IPS DF 6.9 (cell line): ENCODE measurements at regions not wholly inside any gene's neighbourhood (a gene's known extent, or its start where the extent isn't known, plus 50 kb on each side); places are given as distances from the start of the nearest gene placed in this dataset.

Experiments
- DNase-seq: peaks from one replicate; pipeline ENCODE4 v3.0.0-alpha.2; 2013; ENCODE audit warnings: low read depth, low spot score
- H3K27ac ChIP-seq: one replicate; pipeline ENCODE4 v1.5.1; 2013; ENCODE audit warnings: low read length, control low read depth
- H3K27me3 ChIP-seq: 2 replicates; pipeline ENCODE4 v1.6.1; 2013; ENCODE audit warnings: mild to moderate bottlenecking, low read length; ENCODE audit not compliant: control insufficient read depth, insufficient read depth
- H3K36me3 ChIP-seq: 2 replicates; pipeline ENCODE4 v1.6.1; 2013; ENCODE audit warnings: low read length; ENCODE audit not compliant: control insufficient read depth, insufficient read depth
- H3K4me1 ChIP-seq: 2 replicates; pipeline ENCODE4 v1.6.1; 2013; ENCODE audit warnings: low read length; ENCODE audit not compliant: control insufficient read depth, insufficient read depth
- H3K4me3 ChIP-seq: 2 replicates; pipeline ENCODE4 v1.5.1; 2013; ENCODE audit warnings: mild to moderate bottlenecking, low read length
- H3K9me3 ChIP-seq: 2 replicates; pipeline ENCODE4 v1.6.1; 2013; ENCODE audit warnings: low read length, inconsistent platforms; ENCODE audit not compliant: control insufficient read depth, insufficient read depth
- WGBS: extraction: QIAGEN DNeasy Blood & Tissue Kit; methylation state at CpG from one replicate; pipeline ENCODE4 v1.1.7; 2013; ENCODE audit warnings: mixed read lengths, missing lambda C conversion rate; ENCODE audit not compliant: insufficient read length, insufficient coverage; 5-methylcytosine and 5-hydroxymethylcytosine counted together

DNA sequence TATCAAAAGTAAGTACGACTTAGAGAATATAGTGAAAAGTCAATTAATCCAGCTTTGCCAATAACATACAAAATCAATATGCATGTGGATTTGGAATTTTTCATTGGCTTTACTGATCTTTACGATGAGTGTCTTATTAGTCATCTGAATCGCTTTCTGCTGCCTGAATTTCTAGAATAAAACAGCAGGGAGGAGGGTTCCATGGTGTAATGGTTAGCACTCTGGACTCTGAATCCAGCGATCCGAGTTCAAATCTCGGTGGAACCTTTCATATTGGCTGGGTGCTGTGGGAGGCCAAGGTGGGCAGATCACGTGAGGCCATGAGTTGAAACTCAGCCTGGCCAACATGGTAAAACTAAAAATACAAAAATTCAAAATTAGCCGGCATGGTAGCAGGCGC, 448.8 kb downstream of the RNF144B start:
- 80% methylated on average over 1 of the region's 9 CpGs for WGBS
- Histone ChIP-seq H3K4me3 (no peak overlapping the region), H3K9me3 (no peaks in the 10 kb centered on the region), H3K36me3 (no peaks in the 10 kb centered on the region), H3K27ac (no peak overlapping the region), H3K27me3 (no peaks in the 10 kb centered on the region), H3K4me1 (no peaks in the 10 kb centered on the region)
- DNase-seq: no peak

DNA sequence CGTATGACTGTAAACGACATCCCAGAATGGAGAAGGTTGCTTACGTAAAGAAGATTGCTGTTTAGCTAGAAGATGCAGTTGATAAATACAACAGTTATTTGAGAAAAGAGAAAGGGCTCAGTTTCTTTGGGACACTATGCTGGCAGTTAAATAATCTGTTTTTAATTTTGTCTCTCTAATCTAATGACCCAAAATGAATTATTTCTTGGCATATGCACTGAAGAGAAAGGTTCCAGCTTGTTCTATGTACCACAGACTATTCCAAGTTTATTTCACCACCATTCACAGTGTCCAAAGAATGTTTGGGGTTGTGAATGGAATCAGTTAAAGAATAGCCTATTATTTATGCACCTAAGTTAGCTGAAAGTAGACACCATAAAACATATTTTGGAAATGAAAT, 449.9 kb downstream of the RNF144B start:
- Histone ChIP-seq H3K4me1 (no peaks in the 10 kb centered on the region), H3K27ac (no peak overlapping the region), H3K9me3 (no peaks in the 10 kb centered on the region), H3K27me3 (no peaks in the 10 kb centered on the region), H3K36me3 (no peaks in the 10 kb centered on the region), H3K4me3 (no peak overlapping the region)
- whole genome bisulfite sequencing: no CpG with 5 or more reads among the region's 3 CpGs
- DNase-seq: no peak

DNA sequence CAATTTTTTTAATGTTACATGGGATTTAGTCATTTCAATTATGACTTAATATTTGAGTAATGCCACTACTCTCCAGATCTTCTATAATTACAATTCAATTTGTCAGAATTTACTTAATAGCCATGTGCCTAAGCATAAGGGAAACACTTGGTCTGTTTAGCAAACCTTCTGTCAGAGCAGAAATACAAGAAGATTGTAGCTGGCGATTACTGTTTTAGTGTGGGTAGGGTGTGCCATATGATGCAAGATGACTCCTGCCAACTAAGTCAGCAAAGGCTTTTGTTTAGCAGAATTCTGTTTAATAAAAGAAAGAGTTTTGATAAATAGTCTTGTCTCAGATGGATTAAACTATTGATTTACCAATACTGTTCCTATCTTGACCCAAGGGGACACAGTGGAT, 455.4 kb downstream of the RNF144B start:
- Histone ChIP-seq H3K9me3 (no peaks in the 10 kb centered on the region), H3K27me3 (no peaks in the 10 kb centered on the region), H3K4me1 (no peaks in the 10 kb centered on the region), H3K27ac (no peak overlapping the region), H3K4me3 (no peak overlapping the region), H3K36me3 (no peaks in the 10 kb centered on the region)
- DNase-seq: no peak
- WGBS: no CpG with 5 or more reads among the region's 1 CpG

DNA sequence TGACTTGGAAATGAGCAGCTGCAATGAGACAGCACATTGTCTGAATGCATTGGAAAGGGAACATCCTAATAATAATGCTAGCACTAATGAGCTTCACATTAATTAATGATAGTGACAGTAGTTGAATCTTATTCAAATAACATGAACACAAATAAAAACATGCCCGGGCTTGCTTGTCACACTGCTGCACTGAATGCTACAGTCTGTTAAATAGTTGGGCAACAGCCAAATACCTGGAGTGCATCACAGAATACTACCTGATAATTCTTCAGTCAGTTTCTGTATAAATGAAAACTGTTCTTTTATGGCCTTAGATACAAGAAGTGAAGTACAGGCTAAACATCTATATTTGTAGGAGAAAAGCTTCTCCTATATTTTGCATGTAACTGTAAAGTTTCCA, 458.7 kb downstream of the RNF144B start:
- Histone ChIP-seq H3K9me3 (no peaks in the 10 kb centered on the region), H3K4me1 (no peaks in the 10 kb centered on the region), H3K4me3 (no peak overlapping the region), H3K27ac (no peak overlapping the region), H3K27me3 (no peaks in the 10 kb centered on the region), H3K36me3 (no peaks in the 10 kb centered on the region)
- no CpG with 5 or more reads among the region's 1 CpG for WGBS
- DNase-seq: no peak

DNA sequence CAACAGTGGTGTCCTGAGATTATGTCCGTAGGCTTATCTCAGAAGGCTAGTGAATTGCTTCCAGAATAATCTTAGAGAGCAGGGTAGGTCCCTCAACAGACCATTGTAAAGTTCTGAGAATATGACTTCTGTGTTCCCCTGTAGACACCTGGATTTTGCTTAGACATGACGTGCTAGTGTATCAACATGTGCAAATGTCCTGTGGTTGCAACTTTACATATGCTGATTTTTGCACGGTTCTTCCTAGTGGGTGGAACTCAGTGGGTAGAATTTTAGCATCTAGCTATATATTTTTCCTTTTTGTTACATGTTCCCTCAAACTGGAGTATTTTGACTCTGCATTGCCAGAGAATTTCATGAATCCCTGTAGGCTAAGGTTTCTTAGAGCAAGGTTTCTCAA, 459.2 kb downstream of the RNF144B start:
- Histone ChIP-seq H3K4me1 (no peaks in the 10 kb centered on the region), H3K27me3 (no peaks in the 10 kb centered on the region), H3K27ac (no peak overlapping the region), H3K36me3 (no peaks in the 10 kb centered on the region), H3K4me3 (no peak overlapping the region), H3K9me3 (no peaks in the 10 kb centered on the region)
- no peak for DNase-seq
- no CpG with 5 or more reads among the region's 3 CpGs for WGBS

DNA sequence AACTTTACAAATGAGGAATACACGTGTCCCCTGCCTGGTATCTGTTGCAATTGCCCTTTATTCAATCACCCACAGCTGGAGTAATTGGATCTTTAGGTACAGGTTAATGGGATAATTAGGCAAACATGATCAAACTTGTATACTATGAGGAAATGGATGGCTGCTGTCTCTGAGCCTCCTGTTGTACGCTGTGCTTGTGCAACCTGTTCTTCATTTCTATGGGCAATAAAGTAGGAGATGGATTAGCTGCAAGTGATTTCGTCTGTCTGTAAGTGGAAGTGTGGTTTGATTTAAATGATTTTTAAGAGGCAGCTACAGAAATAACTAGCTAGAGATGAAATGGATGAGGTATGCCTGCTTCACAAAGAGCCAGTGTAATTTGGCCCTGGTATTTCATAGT, 474.1 kb downstream of the RNF144B start:
- no CpG with 5 or more reads among the region's 3 CpGs for WGBS

DNA sequence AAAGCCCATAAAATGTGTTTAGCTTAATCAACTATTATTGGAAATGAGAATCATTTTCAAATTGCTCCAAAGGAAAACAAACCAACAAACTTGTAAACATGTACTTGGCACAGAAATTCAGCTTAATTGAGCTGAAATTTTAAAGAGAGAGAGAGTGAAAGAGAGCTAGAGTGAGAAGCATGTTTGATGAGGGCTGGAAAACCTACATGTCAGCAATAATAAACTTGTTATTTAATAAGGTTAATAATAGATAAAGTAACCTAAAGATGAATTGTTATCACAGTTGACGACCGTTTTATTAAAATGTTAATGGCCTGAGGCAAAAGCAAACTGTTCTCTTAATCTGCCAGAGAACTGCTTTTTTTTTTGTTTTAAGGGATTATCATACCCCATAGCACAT, 496.1 kb downstream of the RNF144B start:
- Histone ChIP-seq H3K4me3 (no peak overlapping the region), H3K27me3 (no peaks in the 10 kb centered on the region), H3K27ac (no peak overlapping the region), H3K36me3 (no peaks in the 10 kb centered on the region), H3K9me3 (no peaks in the 10 kb centered on the region), H3K4me1 (no peaks in the 10 kb centered on the region)
- WGBS: no CpG with 5 or more reads among the region's 2 CpGs
- DNase-seq: no peak

More for the DNA sequence above, 474.1 kb downstream of the RNF144B start:
- no peak for DNase-seq
- Histone ChIP-seq H3K4me1 (no peaks in the 10 kb centered on the region), H3K9me3 (no peaks in the 10 kb centered on the region), H3K4me3 (no peak overlapping the region), H3K36me3 (no peaks in the 10 kb centered on the region), H3K27ac (no peak overlapping the region), H3K27me3 (no peaks in the 10 kb centered on the region)

DNA sequence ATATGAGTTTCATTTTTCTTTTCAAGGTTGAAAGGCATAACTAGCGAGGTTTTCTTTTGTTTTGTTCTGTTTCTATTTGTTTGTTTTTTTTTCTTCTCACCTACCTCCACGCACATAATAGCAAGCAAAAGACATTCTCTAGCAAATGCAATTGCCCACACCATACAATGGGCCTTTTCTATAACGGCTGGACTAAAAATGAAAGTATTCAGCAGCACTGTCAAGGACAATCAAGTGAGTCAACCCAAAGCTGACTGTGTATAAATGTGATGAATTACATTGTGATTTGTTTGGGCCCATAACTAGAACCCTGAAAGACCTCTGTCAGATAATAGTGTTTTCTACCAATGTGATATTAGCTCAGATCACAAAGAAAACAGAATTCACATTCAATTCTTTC, 496.7 kb downstream of the RNF144B start:
- Histone ChIP-seq H3K4me1 (no peaks in the 10 kb centered on the region), H3K36me3 (no peaks in the 10 kb centered on the region), H3K27ac (no peak overlapping the region), H3K27me3 (no peaks in the 10 kb centered on the region), H3K4me3 (no peak overlapping the region), H3K9me3 (no peaks in the 10 kb centered on the region)
- no peak for DNase-seq
- no CpG with 5 or more reads among the region's 3 CpGs for whole genome bisulfite sequencing

DNA sequence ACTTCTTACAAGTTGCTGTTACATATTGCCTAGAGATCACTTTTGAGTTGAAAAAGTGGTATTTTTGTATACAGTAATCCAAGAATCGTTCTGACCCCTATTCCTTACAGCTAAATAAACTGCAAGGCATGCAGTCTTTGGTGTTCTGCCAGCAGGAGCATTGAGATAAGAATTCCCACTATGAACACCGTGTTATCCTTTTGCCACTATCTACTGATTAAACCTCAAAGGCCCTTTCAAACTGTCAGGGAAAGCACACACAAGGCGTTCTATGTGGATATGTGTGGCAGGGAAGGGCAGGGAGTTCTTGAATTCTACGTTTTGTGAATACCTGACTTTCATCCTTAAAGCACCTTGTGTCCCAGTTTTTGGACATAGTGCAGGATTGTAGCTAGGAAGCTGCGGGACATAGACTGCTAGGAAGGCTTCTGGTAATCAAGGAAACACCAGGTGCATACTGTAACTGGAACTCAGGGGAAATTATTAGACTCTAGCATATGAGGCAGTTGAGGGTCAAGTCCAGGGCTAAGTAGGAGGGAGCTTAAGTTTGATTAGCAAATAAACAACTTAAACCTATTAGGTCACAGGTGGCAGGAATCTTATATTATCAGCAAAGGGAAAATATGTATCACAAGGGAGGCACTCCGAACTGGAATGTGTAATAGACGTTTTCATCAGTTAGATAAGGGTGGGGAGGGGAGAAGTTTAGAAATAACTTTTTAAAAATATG, 506.6 kb downstream of the RNF144B start:
- no CpG with 5 or more reads among the region's 7 CpGs for WGBS

DNA sequence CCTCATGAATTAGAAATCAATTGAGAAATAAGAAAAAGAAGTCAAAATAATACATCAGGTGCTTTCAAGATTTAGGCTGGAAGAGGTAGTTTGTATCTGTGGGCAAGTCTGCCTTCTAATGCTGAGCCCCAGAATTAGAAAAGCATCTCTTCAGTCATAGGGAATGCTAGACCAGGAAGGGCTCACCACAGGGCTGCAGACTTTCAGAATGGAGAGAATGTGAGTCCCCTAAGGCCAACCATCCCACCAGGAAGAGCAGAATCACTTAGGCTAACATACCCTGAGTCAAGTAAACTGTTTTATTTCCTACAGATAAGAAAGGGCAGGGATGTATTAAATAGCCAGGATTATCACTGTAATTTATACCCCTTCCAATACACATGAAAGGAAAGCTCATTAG, 510.2 kb downstream of the RNF144B start:
- no peaks in the 10 kb centered on the region for H3K4me1 ChIP-seq
- no peak for DNase-seq
- no peak overlapping the region for H3K27ac ChIP-seq
- H3K4me3 ChIP-seq: no peak overlapping the region
- no peaks in the 10 kb centered on the region for H3K36me3 ChIP-seq
- no peaks in the 10 kb centered on the region for H3K9me3 ChIP-seq
- no peaks in the 10 kb centered on the region for H3K27me3 ChIP-seq

More for the DNA sequence above, 506.6 kb downstream of the RNF144B start:
- DNase-seq: no peak
- Histone ChIP-seq H3K27ac (no peak overlapping the region), H3K27me3 (no peaks in the 10 kb centered on the region), H3K4me3 (no peak overlapping the region), H3K9me3 (no peaks in the 10 kb centered on the region), H3K36me3 (no peaks in the 10 kb centered on the region), H3K4me1 (no peaks in the 10 kb centered on the region)

DNA sequence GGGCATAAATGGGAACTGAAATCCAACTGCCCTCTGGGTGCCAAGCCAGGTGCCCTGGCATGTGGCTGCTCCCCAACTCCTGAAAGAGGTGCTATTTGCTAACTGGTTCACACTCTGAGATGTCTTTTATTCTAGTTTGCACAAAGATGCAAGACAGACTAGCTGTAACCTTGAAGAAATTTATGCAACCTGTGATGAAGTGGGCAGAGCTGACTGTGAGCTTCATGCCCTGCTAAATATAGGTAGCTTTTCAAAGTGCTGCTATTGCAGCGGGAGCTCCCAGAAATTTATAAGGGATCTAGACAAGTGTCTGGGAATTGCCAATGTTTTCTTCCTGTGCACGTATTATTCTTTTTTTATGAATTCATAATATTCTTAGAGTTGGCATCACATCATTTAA, 517.5 kb downstream of the RNF144B start:
- no CpG with 5 or more reads among the region's 2 CpGs for whole genome bisulfite sequencing
- H3K36me3 ChIP-seq: no peaks in the 10 kb centered on the region
- H3K27me3 ChIP-seq: no peaks in the 10 kb centered on the region
- DNase-seq: no peak
- H3K4me3 ChIP-seq: no peak overlapping the region
- no peaks in the 10 kb centered on the region for H3K9me3 ChIP-seq
- no peaks in the 10 kb centered on the region for H3K4me1 ChIP-seq
- H3K27ac ChIP-seq: no peak overlapping the region
